WTC11 (cell line): ENCODE measurements at regions not wholly inside any gene's neighbourhood (a gene's known extent, or its start where the extent isn't known, plus 50 kb on each side); places are given as distances from the start of the nearest gene placed in this dataset.

Experiments
- MLX ChIP-seq: sonication (generic); formaldehyde crosslinking; IDR thresholded peaks from 2 replicates; pipeline ENCODE4 v1.8.1; 2023; ENCODE audit warnings: mild to moderate bottlenecking, missing genetic modification reagents, moderate library complexity
- NFYB ChIP-seq: sonication (generic); formaldehyde crosslinking; conservative IDR thresholded peaks from 2 replicates; pipeline ENCODE4 v1.8.0; 2022; ENCODE audit warnings: low read depth, missing genetic modification reagents
- TCF7 ChIP-seq: sonication (generic); formaldehyde crosslinking; IDR thresholded peaks from 2 replicates; pipeline ENCODE4 v1.8.0; 2022; ENCODE audit warnings: mild to moderate bottlenecking, low read depth, missing genetic modification reagents, moderate library complexity
- TF ChIP-seq, protein P1 (sequence below): fragments of 200-600 bp; IDR thresholded peaks from 2 replicates; pipeline ENCODE4 v1.8.0; 2022; ENCODE audit warnings: antibody characterized with exemption
- TF ChIP-seq, protein P2 (sequence below): sonication (generic); formaldehyde crosslinking; conservative IDR thresholded peaks from 2 replicates; pipeline ENCODE4 v1.8.1; 2022; ENCODE audit warnings: mild to moderate bottlenecking, missing genetic modification reagents

DNA sequence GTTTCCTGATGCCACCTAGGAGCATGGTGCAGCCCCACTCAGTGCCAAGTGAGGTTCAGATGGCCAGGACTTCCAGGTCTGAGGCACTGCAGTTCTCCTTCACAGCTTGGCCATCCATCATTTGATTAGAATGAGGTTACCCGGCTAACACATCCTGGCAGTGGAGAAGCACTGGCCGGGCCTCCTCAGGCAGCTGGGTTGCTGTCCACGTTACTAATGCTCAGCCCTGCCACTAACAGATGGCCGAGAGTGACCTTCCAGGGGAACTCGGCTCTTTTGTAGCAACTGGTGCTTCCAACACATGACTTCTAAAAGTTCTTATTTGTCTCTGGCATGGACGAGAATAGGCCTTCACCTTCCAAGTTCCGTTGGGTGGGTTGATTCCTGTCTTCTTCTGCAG is 204.6 kb upstream of the CFAP20DC start:
- TF ChIP-seq TCF7 (CRISPR knock-in tag), result no peak
- TF ChIP-seq, protein P1, sequence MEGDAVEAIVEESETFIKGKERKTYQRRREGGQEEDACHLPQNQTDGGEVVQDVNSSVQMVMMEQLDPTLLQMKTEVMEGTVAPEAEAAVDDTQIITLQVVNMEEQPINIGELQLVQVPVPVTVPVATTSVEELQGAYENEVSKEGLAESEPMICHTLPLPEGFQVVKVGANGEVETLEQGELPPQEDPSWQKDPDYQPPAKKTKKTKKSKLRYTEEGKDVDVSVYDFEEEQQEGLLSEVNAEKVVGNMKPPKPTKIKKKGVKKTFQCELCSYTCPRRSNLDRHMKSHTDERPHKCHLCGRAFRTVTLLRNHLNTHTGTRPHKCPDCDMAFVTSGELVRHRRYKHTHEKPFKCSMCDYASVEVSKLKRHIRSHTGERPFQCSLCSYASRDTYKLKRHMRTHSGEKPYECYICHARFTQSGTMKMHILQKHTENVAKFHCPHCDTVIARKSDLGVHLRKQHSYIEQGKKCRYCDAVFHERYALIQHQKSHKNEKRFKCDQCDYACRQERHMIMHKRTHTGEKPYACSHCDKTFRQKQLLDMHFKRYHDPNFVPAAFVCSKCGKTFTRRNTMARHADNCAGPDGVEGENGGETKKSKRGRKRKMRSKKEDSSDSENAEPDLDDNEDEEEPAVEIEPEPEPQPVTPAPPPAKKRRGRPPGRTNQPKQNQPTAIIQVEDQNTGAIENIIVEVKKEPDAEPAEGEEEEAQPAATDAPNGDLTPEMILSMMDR, result no peak
- TF ChIP-seq NFYB (CRISPR knock-in tag), result no peak
- TF ChIP-seq, protein P2, sequence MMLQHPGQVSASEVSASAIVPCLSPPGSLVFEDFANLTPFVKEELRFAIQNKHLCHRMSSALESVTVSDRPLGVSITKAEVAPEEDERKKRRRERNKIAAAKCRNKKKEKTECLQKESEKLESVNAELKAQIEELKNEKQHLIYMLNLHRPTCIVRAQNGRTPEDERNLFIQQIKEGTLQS, result no peak
- TF ChIP-seq MLX, result no peak
